Adrenal gland (tissue), 9 donors: ENCODE measurements at regions not wholly inside any gene's neighbourhood (a gene's known extent, or its start where the extent isn't known, plus 50 kb on each side); places are given as distances from the start of the nearest gene placed in this dataset.
A peak's percentile ranks its signal among the peaks of the same experiment; 100 is the strongest.

Source experiments
- DNase-seq, 7 donors: peaks; one replicate each; pipeline ENCODE4 v3.0.0-alpha.2; 2019 to 2020
- H3K27ac ChIP-seq, 5 donors: fragments of 200-600 bp; sonication (generic) in 4 of 5; 1 replicate in 3 of 5; 2 replicates in 2 of 5; pipeline versions ENCODE4 v1.5.1 to v1.8.0; 2016 to 2020; ENCODE audit warnings: mild to moderate bottlenecking in 1 of 5
- H3K27me3 ChIP-seq: fragments of 200-600 bp; 2 replicates; pipeline ENCODE4 v1.8.0; 2021
- H3K36me3 ChIP-seq, 2 donors: fragments of 200-600 bp; replicated peaks in 1 of 2; 1 replicate in 1 of 2; 2 replicates in 1 of 2; pipeline versions ENCODE4 v1.5.1 to v1.8.0; 2018 to 2022
- H3K4me1 ChIP-seq, 2 donors: fragments of 200-600 bp; replicated peaks in 1 of 2; 1 replicate in 1 of 2; 2 replicates in 1 of 2; pipeline versions ENCODE4 v1.5.1 to v1.8.0; 2018 to 2021
- H3K4me3 ChIP-seq, 4 donors: fragments of 200-600 bp; sonication (generic) in 3 of 4; one replicate each; pipeline ENCODE4 v1.5.1; 2016 to 2018
- H3K9me3 ChIP-seq, 3 donors: fragments of 200-600 bp; sonication (generic) in 1 of 3; replicated peaks in 1 of 3; 1 replicate in 2 of 3; 2 replicates in 1 of 3; pipeline versions ENCODE4 v1.5.1 to v1.8.0; 2016 to 2021
- CTCF ChIP-seq, 6 experiments: fragments of 450-650 bp in 4 of 6; fragments of 200-600 bp in 2 of 6; sonication (generic) in 1 of 6; IDR thresholded peaks; 1 replicate in 5 of 6; 2 replicates in 1 of 6; pipeline versions ENCODE4 v1.5.1 to v1.8.0; 2016 to 2021; ENCODE audit warnings: antibody characterized with exemption in 6 of 6, mild to moderate bottlenecking in 2 of 6, moderate library complexity in 1 of 6
- POLR2A ChIP-seq, 2 donors: fragments of 450-650 bp; IDR thresholded peaks; one replicate each; pipeline ENCODE4 v1.6.1; 2017; ENCODE audit warnings: antibody characterized with exemption in 2 of 2, mild to moderate bottlenecking in 2 of 2, moderate library complexity in 1 of 2
- WGBS, 4 donors: extraction: QIAGEN DNeasy Blood & Tissue Kit in 2 of 4; methylation state at CpG; one replicate each; pipeline versions ENCODE4 v1.1.5 to v1.1.7; 2013 to 2017; 5-methylcytosine and 5-hydroxymethylcytosine counted together
- intact Hi-C, 2 donors: fragments of 100-400 bp; cut with DNase I; formaldehyde crosslinking; loops; one replicate each; pipeline versions ENCODE4 v1.14.1 to v1.15.0; 2022 to 2023
- donor health status: healthy with polysubstance abuse.
- donor health status: Bipolar disorder and iron deficiency.
- donor health status: DM: yes; HTN: yes; CAD: no.
- donor health status: DM: no; HTN: no; CAD: no.
- donor health status: DM: no; HTN: no; CAD: no.

- TF ChIP-seq POLR2A (IDR thresholded peaks at IDR 0.05), result no peak
- no peak for TF ChIP-seq CTCF (IDR thresholded peaks at IDR 0.05)
- Histone ChIP-seq H3K9me3 (no peaks in the 10 kb centered on the region), H3K36me3 (no peaks in the 10 kb centered on the region), H3K4me3 (no peak overlapping the region), H3K4me1 (no peaks in the 10 kb centered on the region), H3K27me3 (no peaks in the 10 kb centered on the region), H3K27ac (no peak overlapping the region)
- no peak for DNase-seq
- 92 to 100% (median 96%) methylated on average over 5 to 28 of the region's 28 CpGs for WGBS, 4 donors
- intact Hi-C loops, result no loop called here
Observed at GRCh38 chr5:68920888-68921287, 172.9 kb upstream of the SLC30A5 start.

GRCh38 chr5:68922172-68922987, 171.4 kb upstream of the SLC30A5 start:
- Histone ChIP-seq H3K36me3 (no peaks in the 10 kb centered on the region), H3K27ac (no peak overlapping the region), H3K27me3 (no peaks in the 10 kb centered on the region), H3K9me3 (no peaks in the 10 kb centered on the region), H3K4me1 (no peaks in the 10 kb centered on the region), H3K4me3 (no peak overlapping the region)
- TF ChIP-seq POLR2A (IDR thresholded peaks at IDR 0.05) (no peak), CTCF (IDR thresholded peaks at IDR 0.05) (no peak)
- intact Hi-C loops, result no loop called here
- 56 to 71% (median 62%) methylated on average over 3 of the region's 3 CpGs for WGBS, 4 donors
- no peak for DNase-seq

- H3K27me3 ChIP-seq, result no peaks in the 10 kb centered on the region
- intact Hi-C loops, result no loop called here
- H3K27ac ChIP-seq, result no peak overlapping the region
- H3K4me1 ChIP-seq, result no peaks in the 10 kb centered on the region
- 67 to 83% (median 71%) methylated on average over 10 of the region's 10 CpGs for WGBS, 4 donors
- no peak overlapping the region for H3K4me3 ChIP-seq
- H3K9me3 ChIP-seq, result no peaks in the 10 kb centered on the region
- H3K36me3 ChIP-seq, result no peaks in the 10 kb centered on the region
- TF ChIP-seq POLR2A (IDR thresholded peaks at IDR 0.05), result no peak
- no peak for TF ChIP-seq CTCF (IDR thresholded peaks at IDR 0.05)
- peak in 1 of 7 donors; percentile 3 for DNase-seq
Observed at GRCh38 chr5:68924481-68925145, 169.2 kb upstream of the SLC30A5 start.

- 76 to 86% (median 81%) methylated on average over 2 of the region's 2 CpGs for WGBS, 4 donors
Observed at GRCh38 chr5:68928617-68929302, 165.1 kb upstream of the SLC30A5 start.

More at GRCh38 chr5:68928617-68929302, 165.1 kb upstream of the SLC30A5 start:
- H3K9me3 ChIP-seq, result peaks cover 0 to 9% (median 0%) of the 10 kb centered on the region in 3 donors
- no peak for TF ChIP-seq CTCF (IDR thresholded peaks at IDR 0.05)
- TF ChIP-seq POLR2A (IDR thresholded peaks at IDR 0.05), result no peak
- no peak overlapping the region for H3K4me3 ChIP-seq
- H3K4me1 ChIP-seq, result no peaks in the 10 kb centered on the region
- DNase-seq, result no peak
- no peak overlapping the region for H3K27ac ChIP-seq
- H3K27me3 ChIP-seq, result no peaks in the 10 kb centered on the region
- intact Hi-C loops, result no loop called here
- no peaks in the 10 kb centered on the region for H3K36me3 ChIP-seq
